HG02981 (cell line): ENCODE measurements at regions not wholly inside any gene's neighbourhood (a gene's known extent, or its start where the extent isn't known, plus 50 kb on each side); places are given as distances from the start of the nearest gene placed in this dataset.
A peak's percentile ranks its signal among the peaks of the same experiment; 100 is the strongest.

Experiments
- ATAC-seq: cut with Tn5 transposase; IDR thresholded peaks from one replicate; pipeline ENCODE4 v1.9.1; 2021; ENCODE audit warnings: mild to moderate bottlenecking, moderate library complexity; ENCODE audit not compliant: unreplicated experiment

DNA sequence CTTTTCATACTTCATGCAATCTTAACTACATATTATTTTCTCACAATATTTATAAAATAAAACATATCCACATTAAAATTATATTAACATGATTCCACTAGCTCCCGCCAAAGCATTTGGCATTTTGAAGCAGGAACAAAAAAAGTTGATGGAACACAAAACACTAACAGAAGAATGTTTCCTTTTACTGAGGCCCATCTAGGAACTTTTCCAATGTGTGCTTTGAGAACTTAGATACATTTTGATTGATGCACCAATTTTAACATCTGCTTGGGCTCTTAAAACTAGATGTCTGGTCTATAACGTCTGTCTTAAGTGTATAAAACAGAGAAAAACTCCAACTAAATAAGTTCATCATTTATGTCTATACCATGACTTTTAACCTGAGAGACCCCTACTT is 1214.8 kb downstream of the SORCS1 start:
- no peak for ATAC-seq

DNA sequence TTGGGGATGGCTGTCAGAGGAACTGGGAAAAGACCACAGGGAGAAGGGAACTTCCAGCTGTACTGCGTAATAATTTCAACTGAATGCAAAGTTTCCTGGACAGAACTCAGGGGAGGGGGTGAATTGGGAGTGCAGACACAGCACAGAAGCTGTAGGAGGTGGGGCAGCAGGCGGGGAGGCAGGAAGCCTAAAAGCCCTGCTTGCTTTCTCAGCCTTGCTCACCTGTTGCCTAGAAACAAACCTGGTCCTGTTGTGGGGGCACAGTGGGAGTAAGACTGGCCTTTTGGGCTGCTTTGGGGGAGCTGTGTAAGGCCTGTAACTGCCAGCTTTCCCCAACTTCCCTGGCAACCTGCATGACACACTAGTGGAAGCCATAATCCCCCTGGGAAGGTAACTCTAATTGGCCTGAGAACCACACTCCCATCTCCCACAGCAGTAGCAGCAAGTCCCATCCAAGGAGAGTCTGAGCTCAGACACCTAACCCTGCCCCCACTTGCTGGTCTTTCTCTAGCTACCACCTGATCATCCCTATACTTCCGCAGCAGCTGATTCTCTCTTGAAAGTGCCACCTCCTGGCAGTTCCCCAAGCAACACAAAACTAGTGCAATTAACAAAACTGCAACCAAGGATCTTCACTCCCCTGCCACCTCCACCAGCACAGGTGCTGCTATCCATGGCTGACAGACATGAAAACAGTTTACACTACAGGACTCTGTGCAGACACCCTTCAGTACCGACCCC is 1239.3 kb downstream of the SORCS1 start:
- ATAC-seq, result no peak

DNA sequence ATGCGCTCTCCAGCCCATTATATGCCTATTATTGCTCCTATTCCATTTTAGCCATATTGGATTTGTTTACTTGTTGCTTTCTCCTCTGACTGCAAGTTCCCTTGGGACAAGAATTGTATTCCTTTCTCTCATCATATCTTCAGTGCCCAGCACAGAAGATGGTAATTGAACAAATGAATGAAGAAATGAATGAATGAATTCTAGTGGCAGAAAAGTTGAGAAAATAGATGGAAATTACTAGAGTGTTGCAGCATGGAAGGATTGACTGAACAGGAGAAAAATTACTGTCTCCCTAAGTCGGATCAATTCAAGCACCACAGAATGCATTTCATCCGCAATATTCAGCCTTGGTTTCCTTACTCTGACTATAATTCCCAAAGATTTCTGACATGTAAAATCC is 1243.2 kb downstream of the SORCS1 start:
- ATAC-seq, result no peak

DNA sequence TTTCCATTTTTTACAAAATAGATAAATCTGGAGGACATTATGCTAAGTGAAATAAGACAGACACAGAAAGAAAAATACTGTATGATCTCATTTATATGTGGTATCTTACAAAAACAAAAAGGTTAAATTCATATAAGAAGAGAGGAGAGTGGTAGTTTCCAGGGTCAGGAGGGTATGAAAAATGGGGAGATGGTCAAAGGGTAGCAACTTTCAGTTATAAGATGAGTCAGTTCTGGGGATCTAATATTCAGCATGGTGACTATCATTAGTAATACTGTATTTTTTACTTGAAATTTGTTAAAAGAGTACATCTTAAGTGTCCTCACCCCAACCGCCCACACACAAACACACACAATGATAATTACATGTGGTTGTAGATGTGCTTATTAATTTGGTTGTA is 1250.1 kb downstream of the SORCS1 start:
- ATAC-seq, result no peak

DNA sequence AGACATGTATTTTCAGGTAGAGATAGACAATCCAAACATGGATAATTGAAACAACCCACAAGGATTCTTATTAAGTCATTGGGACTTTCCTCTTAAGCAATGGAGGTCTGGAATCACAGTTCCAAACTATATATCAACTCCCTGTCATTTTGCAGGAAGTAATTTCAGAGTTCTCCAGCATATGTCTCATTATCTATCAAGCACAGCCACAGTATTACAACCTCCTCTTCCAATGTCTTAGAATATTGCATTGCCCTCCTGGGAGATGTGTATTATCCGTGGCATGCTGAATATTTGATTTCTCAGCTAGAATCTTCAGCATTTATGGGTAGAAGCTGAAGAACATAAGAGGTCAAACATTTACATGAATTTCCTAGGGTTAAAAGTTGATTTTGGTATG is 1255.8 kb downstream of the SORCS1 start:
- no peak for ATAC-seq

DNA sequence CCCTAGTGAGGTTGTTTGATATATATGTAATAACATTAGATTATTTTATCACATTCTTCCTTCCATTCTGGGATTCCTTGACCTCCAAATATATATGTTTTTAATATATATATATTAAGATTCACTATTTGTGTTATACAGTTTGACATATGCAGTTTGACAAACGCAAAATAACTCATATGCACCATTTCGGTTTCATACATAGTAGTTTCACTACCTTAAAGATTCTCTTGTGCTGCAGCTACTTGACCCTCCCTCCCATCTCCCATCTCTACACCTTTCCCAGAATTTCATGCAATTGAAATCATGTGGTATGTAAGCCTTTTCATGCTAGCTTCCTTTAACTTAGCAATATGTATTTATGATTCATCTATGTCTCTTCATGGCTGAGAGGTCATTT is 1244.4 kb downstream of the SORCS3 start:
- no peak for ATAC-seq

DNA sequence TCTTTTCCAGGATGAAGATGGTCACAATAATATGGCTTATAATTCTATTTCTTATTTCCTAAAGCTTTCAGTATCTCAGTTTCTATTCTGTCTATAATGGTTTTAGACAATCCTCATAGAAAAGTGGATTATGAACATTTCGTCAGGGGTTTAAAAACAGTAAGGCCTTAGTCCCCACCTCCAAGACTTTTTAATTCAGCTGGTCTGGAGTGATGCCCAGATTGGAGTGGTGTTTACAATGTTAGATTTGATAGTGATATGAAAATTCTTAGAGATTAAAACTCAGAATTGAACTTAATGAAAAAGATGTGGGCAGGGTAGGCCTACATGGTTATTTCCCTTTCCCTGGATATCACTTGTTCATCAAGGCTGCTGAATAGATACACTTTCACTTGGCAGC is 1238.3 kb downstream of the SORCS3 start:
- no peak for ATAC-seq

DNA sequence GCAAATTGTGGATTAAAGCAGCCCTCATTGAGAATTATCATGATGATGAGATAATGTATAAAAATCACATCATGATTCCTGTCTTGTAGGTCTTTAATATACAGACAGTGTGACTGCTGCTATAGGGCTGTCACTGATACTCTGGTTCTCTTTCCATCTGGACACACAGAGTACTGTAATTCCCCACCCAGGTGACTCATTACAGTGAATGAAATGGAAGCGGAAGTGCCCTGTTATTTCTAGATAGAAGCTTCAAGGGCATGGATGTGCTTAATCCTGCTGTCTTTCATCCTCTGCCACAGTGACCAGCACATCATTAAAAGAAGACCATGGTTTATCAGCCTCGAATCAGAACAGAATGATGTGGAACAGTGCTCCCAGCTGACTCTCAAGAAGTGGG is 1234.0 kb downstream of the SORCS3 start:
- no peak for ATAC-seq

GRCh38 chr10:105872665-105873064 is 1231.6 kb downstream of the SORCS3 start:
- ATAC-seq, result no peak

DNA sequence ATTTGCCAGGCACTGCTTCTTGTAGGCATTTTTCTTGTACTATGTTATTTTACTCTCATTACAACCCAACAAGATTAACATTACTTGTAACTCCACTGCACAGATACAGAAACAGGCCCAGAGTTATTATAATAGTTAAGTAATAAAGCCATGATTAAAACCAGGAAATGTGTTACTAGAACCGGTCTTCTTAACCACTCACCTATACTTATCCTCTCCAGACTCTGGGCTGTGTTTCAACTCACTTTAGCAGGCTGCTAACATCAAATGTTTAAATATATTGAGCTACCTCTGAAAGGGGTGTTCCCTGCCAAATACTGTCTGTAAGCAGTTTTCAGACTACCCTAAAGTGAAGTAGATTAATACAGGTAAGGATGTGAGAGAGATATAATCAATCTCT is 1227.8 kb downstream of the SORCS3 start:
- no peak for ATAC-seq

DNA sequence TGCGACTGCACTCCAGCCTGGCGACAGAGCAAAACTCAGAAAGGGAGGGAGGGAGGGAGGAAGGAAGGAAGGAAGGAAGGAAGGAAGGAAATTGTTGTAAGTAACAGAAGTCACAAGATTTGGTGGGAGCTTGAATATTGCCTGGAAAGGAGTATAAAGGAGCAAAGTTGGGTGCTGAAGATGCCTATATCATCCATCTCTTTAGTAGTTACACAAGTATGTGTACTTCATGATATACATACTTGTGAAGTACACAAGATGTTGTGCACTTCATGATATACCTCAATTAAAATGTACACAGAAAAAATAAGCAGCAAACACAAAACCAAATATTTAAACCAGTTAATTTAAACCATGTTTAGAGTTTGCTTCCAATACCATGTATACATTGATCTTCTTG is 1223.8 kb downstream of the SORCS3 start:
- no peak for ATAC-seq

- no peak for ATAC-seq
Measured at GRCh38 chr10:105857268-105858264, 1216.5 kb downstream of the SORCS3 start.

- no peak for ATAC-seq
Measured at GRCh38 chr10:105855791-105856190, 1214.7 kb downstream of the SORCS3 start.

DNA sequence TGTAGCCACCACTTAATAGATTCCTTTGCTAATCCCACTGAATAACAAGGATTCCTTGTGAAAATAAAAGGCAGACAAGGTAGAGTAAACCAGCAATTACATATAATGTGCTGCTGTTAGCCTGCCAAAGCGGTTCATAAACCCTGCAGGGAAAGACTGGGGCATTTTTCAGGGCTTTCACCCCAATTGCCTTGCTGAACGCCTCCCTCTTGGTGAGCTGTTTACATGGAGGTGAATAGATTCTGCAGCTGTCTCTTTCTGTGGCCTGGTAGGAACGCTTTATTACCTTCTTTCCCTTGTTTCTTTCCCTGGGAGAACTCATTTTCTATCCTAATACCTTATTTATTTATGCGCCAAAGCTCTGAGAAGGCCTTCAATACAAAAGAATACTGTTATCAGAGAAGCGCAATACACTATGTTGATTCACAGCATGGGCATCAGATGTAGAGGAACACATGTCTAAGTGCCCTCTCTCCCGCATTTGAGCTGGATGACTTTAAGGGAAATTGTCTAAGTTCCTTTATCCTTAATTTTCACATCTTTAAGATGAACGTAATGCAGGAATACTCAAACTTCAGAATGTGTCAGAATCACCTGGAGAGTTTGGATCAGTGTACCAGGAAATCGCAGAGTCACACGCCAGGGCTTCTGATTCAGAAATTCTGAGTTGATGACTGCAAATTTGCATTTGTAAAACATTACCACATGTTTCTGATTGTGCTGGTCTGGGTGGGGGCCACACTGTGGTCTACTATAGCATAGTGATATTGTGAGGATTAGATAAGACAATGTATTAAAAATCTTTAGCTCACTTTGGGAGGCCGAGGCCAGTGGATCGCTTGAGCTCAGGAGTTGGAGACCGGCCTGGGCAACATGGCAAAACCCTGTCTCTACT is 1203.8 kb downstream of the SORCS3 start:
- no peak for ATAC-seq

DNA sequence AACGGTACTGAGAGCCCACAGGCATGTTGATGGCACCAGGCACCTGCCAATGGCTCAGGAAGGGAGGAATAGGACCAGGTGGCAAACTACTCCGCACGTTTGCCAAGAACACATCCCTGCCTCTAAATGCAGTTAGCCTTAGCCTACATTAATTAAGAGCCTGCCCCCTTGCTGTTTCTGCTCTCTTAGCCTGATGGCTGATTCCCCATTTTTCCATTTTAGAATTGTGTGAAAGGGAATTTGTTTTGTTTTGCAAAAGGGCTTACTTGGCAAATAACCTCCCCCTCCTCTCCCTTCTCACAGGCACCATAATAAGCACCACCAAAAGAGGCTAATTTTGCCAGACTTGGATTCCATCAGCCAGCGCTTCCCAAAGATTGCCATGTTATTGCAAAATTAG is 1203.2 kb downstream of the SORCS3 start:
- ATAC-seq, result no peak

GRCh38 chr10:105843786-105844185 is 1202.7 kb downstream of the SORCS3 start:
- no peak for ATAC-seq

DNA sequence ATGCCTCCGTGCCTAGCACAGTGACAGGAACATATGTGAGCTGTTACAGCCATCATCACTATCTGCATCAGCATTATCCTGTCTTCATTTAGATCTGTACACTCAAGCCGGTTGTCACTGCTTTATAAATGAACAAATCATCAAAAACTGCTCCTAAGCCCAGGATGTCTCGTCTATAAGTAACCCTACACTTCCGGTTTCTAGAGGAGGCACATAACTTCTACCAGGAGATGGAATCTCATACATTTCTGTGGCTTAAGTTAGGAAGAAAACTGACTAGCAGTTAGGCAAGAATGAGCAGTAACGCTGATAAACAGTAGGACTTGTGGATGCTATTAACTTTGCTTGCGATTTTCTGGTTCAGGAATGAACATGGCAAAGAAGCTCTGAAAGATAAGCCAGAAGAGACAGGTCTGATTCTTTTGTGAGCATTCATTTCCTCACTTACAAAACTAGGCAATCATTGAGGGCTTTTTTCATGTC is 1199.2 kb downstream of the SORCS3 start:
- ATAC-seq, result no peak

DNA sequence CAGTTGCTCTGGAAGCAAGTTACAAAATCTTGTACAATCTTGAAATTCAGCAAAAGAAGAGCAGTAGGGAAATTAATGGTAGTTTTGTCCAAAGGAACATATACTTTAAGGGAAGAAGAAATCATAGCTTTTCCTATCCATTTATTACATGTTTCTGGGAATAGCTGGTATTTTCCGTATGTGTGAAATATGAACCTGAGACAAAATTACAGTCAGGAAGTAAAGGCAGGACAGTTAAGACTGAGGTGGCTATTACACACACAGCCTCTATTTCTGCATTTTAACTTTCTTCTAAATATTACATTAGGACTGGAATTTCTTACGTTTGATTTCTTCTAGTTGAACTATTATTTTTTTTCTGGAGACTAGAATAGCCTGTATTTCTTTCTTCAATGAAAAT is 1197.3 kb downstream of the SORCS3 start:
- ATAC-seq, result no peak

GRCh38 chr10:105837951-105838350 is 1196.9 kb downstream of the SORCS3 start:
- peak; percentile 94 for ATAC-seq

- ATAC-seq, result no peak
Measured at GRCh38 chr10:105834261-105835059, 1193.4 kb downstream of the SORCS3 start.
